Keratinocyte (primary cell): ENCODE measurements at regions not wholly inside any gene's neighbourhood (a gene's known extent, or its start where the extent isn't known, plus 50 kb on each side); places are given as distances from the start of the nearest gene placed in this dataset.

Experiments
- DNase-seq: peaks from one replicate; pipeline ENCODE4 v3.0.0-alpha.2; 2011; ENCODE audit warnings: low read depth, missing footprints, low spot score
- FAIRE-seq: peaks from 2 replicates; lab custom pipeline; 2011; peaks lifted over from hg19 to GRCh38; lab: Jason Lieb, UNC
- H2AFZ ChIP-seq: 2 replicates; pipeline ENCODE4 v1.6.0; 2012; ENCODE audit warnings: low read length, control low read depth, inconsistent platforms; ENCODE audit not compliant: control insufficient read depth
- H3K27ac ChIP-seq: 2 replicates; pipeline ENCODE4 v1.5.1; 2011; ENCODE audit warnings: low read length; ENCODE audit not compliant: control insufficient read depth, insufficient read depth
- H3K27me3 ChIP-seq: 3 replicates; pipeline ENCODE4 v1.6.0; 2011; ENCODE audit warnings: low read length; ENCODE audit not compliant: control insufficient read depth, insufficient read depth; ENCODE audit errors: extremely low read depth
- H3K36me3 ChIP-seq, 2 experiments: 2 replicates in 1 of 2; 3 replicates in 1 of 2; pipeline ENCODE4 v1.5.1; 2011; ENCODE audit warnings: low read length in 2 of 2, mild to moderate bottlenecking in 1 of 2; ENCODE audit not compliant: control insufficient read depth in 2 of 2, insufficient read depth in 2 of 2; ENCODE audit errors: extremely low read depth in 1 of 2
- H3K4me1 ChIP-seq: 3 replicates; pipeline ENCODE4 v1.5.1; 2011; ENCODE audit warnings: low read length; ENCODE audit not compliant: control insufficient read depth, insufficient read depth; ENCODE audit errors: extremely low read depth
- H3K4me2 ChIP-seq: 3 replicates; pipeline ENCODE4 v1.6.0; 2011; ENCODE audit warnings: low read depth, low read length; ENCODE audit not compliant: control insufficient read depth, insufficient read depth; ENCODE audit errors: extremely low read depth
- H3K4me3 ChIP-seq, 3 experiments: fragments of 200-600 bp in 1 of 3; sonication (generic) in 1 of 3; 2 replicates in 2 of 3; 3 replicates in 1 of 3; pipeline ENCODE4 v1.5.1; 2011 to 2016; ENCODE audit warnings: low read length in 3 of 3, mild to moderate bottlenecking in 3 of 3, control low read depth in 2 of 3, inconsistent platforms in 1 of 3, low read depth in 1 of 3, mixed read lengths in 1 of 3, mixed run types in 1 of 3, moderate library complexity in 1 of 3; ENCODE audit not compliant: control insufficient read depth in 2 of 3, insufficient read depth in 2 of 3; ENCODE audit errors: extremely low read depth in 1 of 3
- H3K79me2 ChIP-seq: 2 replicates; pipeline ENCODE4 v1.6.0; 2012; ENCODE audit warnings: low read length; ENCODE audit not compliant: control insufficient read depth, insufficient read depth
- H3K9ac ChIP-seq: 3 replicates; pipeline ENCODE4 v1.6.0; 2011; ENCODE audit warnings: low read length; ENCODE audit not compliant: control insufficient read depth, insufficient read depth; ENCODE audit errors: extremely low read depth
- H3K9me1 ChIP-seq: 3 replicates; pipeline ENCODE4 v1.6.0; 2011; ENCODE audit warnings: low read length; ENCODE audit not compliant: control insufficient read depth, insufficient read depth; ENCODE audit errors: extremely low read depth
- H3K9me3 ChIP-seq: 2 replicates; pipeline ENCODE4 v1.5.1; 2012; ENCODE audit warnings: low read depth, low read length; ENCODE audit not compliant: control insufficient read depth
- H4K20me1 ChIP-seq: 3 replicates; pipeline ENCODE4 v1.6.0; 2011; ENCODE audit warnings: low read length; ENCODE audit not compliant: control insufficient read depth, insufficient read depth; ENCODE audit errors: extremely low read depth
- EZH2 ChIP-seq: IDR thresholded peaks from one replicate; pipeline ENCODE4 v1.6.1; 2012; ENCODE audit warnings: inconsistent platforms, mild to moderate bottlenecking, low read length, moderate library complexity
- dilution Hi-C: fragments of 300-500 bp; cut with MboI; formaldehyde crosslinking; loops from one replicate; pipeline ENCODE4 v1.7.0; 2020; ENCODE audit warnings: low sequenced_read_pairs; ENCODE audit not compliant: extremely low pct_ligation_motif_present
- TF ChIP-seq, protein P1 (sequence below), 3 experiments: IDR thresholded peaks in 1 of 3; conservative IDR thresholded peaks in 1 of 3; optimal IDR thresholded peaks in 1 of 3; 2 replicates in 2 of 3; 3 replicates in 1 of 3; pipeline versions ENCODE3 to v1.5.1; 2011; ENCODE audit warnings: low read length in 3 of 3, mild to moderate bottlenecking in 3 of 3, moderate library complexity in 2 of 3, control low read depth in 1 of 3, inconsistent platforms in 1 of 3; ENCODE audit not compliant: insufficient read depth in 2 of 3; ENCODE audit errors: extremely low read depth in 1 of 3

DNA sequence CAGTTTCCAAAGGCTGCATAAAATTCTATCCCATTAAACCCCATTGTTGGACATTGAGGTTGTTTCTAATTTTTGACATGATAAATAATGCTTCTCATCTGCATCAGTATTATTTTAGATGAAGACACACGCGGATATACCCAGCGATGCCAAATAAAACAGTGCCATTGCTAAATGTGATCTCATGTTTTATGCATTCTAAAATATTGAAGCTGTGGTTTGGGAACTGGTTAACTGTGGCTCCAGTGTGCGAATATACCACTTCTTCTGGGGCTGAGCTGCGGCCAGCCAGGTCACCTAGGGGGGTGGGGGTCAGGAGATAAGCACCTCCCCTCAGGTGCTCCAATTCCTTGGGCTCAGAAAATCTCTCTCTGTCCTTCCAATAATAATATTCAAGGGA, 230.0 kb downstream of the ADAMTS9 start:
- H3K27ac ChIP-seq, result no peak overlapping the region
- DNase-seq, result no peak
- no peaks in the 10 kb centered on the region for H3K9me3 ChIP-seq
- no peak overlapping the region for H3K4me2 ChIP-seq
- H4K20me1 ChIP-seq, result no peaks in the 10 kb centered on the region
- H2AFZ ChIP-seq, result no peak overlapping the region
- no peaks in the 10 kb centered on the region for H3K36me3 ChIP-seq
- H3K4me3 ChIP-seq, result no peak overlapping the region
- H3K79me2 ChIP-seq, result no peaks in the 10 kb centered on the region
- no peak overlapping the region for H3K9ac ChIP-seq
- dilution Hi-C loops, result no loop called here
- FAIRE-seq, result no peak
- no peak for TF ChIP-seq EZH2
- TF ChIP-seq, protein P1, sequence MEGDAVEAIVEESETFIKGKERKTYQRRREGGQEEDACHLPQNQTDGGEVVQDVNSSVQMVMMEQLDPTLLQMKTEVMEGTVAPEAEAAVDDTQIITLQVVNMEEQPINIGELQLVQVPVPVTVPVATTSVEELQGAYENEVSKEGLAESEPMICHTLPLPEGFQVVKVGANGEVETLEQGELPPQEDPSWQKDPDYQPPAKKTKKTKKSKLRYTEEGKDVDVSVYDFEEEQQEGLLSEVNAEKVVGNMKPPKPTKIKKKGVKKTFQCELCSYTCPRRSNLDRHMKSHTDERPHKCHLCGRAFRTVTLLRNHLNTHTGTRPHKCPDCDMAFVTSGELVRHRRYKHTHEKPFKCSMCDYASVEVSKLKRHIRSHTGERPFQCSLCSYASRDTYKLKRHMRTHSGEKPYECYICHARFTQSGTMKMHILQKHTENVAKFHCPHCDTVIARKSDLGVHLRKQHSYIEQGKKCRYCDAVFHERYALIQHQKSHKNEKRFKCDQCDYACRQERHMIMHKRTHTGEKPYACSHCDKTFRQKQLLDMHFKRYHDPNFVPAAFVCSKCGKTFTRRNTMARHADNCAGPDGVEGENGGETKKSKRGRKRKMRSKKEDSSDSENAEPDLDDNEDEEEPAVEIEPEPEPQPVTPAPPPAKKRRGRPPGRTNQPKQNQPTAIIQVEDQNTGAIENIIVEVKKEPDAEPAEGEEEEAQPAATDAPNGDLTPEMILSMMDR (optimal IDR thresholded peaks at IDR 0.05 in 1 of 3, IDR thresholded peaks at IDR 0.05 in 1 of 3, conservative IDR thresholded peaks at IDR 0.05 in 1 of 3; ENCODE audit: extremely low read depth in 1 of 3, insufficient read depth in 2 of 3, low read length in 3 of 3), result no peak
- no peaks in the 10 kb centered on the region for H3K27me3 ChIP-seq
- H3K9me1 ChIP-seq, result no peaks in the 10 kb centered on the region
- no peaks in the 10 kb centered on the region for H3K4me1 ChIP-seq

DNA sequence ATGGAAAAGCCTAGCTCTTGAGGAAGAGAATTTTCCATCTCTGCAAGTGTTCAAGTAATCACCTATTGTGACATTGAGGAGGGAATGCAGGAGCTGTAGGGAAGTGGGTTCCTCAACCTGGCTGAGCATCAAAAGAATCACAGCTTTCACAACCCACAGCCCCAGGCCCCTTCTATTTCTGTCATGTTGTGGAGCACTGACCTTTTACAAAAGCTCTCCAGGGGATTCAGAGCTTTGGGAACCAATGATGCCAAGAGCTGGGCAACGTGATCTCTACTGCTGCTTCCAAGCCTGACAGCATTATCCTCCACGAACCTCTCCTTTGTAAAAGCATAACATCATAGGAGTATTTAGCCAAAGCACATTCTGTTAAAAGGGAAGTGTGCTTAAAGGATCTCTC, 231.1 kb downstream of the ADAMTS9 start:
- dilution Hi-C loops, result no loop called here
- Histone ChIP-seq H3K4me2 (no peak overlapping the region), H3K4me3 (no peak overlapping the region), H3K9ac (no peak overlapping the region), H3K27me3 (no peaks in the 10 kb centered on the region), H4K20me1 (no peaks in the 10 kb centered on the region), H3K36me3 (no peaks in the 10 kb centered on the region), H3K9me3 (no peaks in the 10 kb centered on the region), H3K4me1 (no peaks in the 10 kb centered on the region), H3K27ac (no peak overlapping the region), H3K79me2 (no peaks in the 10 kb centered on the region), H3K9me1 (no peaks in the 10 kb centered on the region), H2AFZ (no peak overlapping the region)
- DNase-seq (no peak), FAIRE-seq (no peak)
- TF ChIP-seq EZH2, result no peak
- TF ChIP-seq, protein P1 (optimal IDR thresholded peaks at IDR 0.05 in 1 of 3, IDR thresholded peaks at IDR 0.05 in 1 of 3, conservative IDR thresholded peaks at IDR 0.05 in 1 of 3; ENCODE audit: extremely low read depth in 1 of 3, insufficient read depth in 2 of 3, low read length in 3 of 3), result no peak
